ENCODE measurements at regions not wholly inside any gene's neighbourhood (a gene's known extent, or its start where the extent isn't known, plus 50 kb on each side); places are given as distances from the start of the nearest gene placed in this dataset.
"Not testable (repeated sequence)": the region's sequence is repeated elsewhere in the genome, so short reads cannot be mapped to it uniquely, and the experiment has no call there.

- H3K27ac ChIP-seq, result no peak overlapping the region
- TF ChIP-seq ZFX (IDR thresholded peaks at IDR 0.05) (no peak), CTCF (conservative IDR thresholded peaks at IDR 0.05) (no peak)
Measured at GRCh38 chr6:4435981-4436445, 300.6 kb upstream of the ECI2 start.

- TF ChIP-seq ZFX (IDR thresholded peaks at IDR 0.05), result no peak
- no peak for TF ChIP-seq CTCF (conservative IDR thresholded peaks at IDR 0.05)
Measured at GRCh38 chr6:4434655-4435054, 299.3 kb upstream of the ECI2 start.

GRCh38 chr6:4433199-4433598, 297.8 kb upstream of the ECI2 start:
- H3K27ac ChIP-seq, result no peak overlapping the region
- TF ChIP-seq ZFX (IDR thresholded peaks at IDR 0.05) (no peak), CTCF (conservative IDR thresholded peaks at IDR 0.05) (no peak)

More at GRCh38 chr6:4434655-4435054, 299.3 kb upstream of the ECI2 start:
- H3K27ac ChIP-seq, result no peak overlapping the region

- TF ChIP-seq CTCF (conservative IDR thresholded peaks at IDR 0.05) (no peak), ZFX (IDR thresholded peaks at IDR 0.05) (no peak)
- no peak overlapping the region for H3K27ac ChIP-seq
Measured at GRCh38 chr6:4426968-4427367, 291.6 kb upstream of the ECI2 start.

- H3K27ac ChIP-seq, result no peak overlapping the region
- TF ChIP-seq CTCF (conservative IDR thresholded peaks at IDR 0.05) (no peak), ZFX (IDR thresholded peaks at IDR 0.05) (no peak)
Measured at GRCh38 chr6:4421837-4422236, 286.5 kb upstream of the ECI2 start.

- no peak overlapping the region for H3K27ac ChIP-seq
- TF ChIP-seq ZFX (IDR thresholded peaks at IDR 0.05), result no peak
- no peak for TF ChIP-seq CTCF (conservative IDR thresholded peaks at IDR 0.05)
Measured at GRCh38 chr6:4420160-4420865, 284.9 kb upstream of the ECI2 start.

- H3K27ac ChIP-seq, result no peak overlapping the region
- TF ChIP-seq CTCF (conservative IDR thresholded peaks at IDR 0.05) (no peak), ZFX (IDR thresholded peaks at IDR 0.05) (no peak)
Measured at GRCh38 chr6:4415549-4415948, 280.2 kb upstream of the ECI2 start.

- H3K27ac ChIP-seq, result not testable (repeated sequence)
Measured at GRCh38 chr6:4414078-4414477, 278.7 kb upstream of the ECI2 start.
